ENCODE measurements at regions not wholly inside any gene's neighbourhood (a gene's known extent, or its start where the extent isn't known, plus 50 kb on each side); places are given as distances from the start of the nearest gene placed in this dataset.

- peak; percentile 14 for DNase-seq (ENCODE audit: unreplicated experiment)
- TF ChIP-seq CTCF (IDR thresholded peaks at IDR 0.05; ENCODE audit: unreplicated experiment), result no peak
- peaks cover 21% of the 10 kb centered on the region for H3K27me3 Mint-ChIP-seq (ENCODE audit: insufficient read depth, unreplicated experiment)
- intact Hi-C loops (cut with micrococcal nuclease), result no loop called here
- H3K36me3 Mint-ChIP-seq (ENCODE audit: insufficient read depth, unreplicated experiment), result no peaks in the 10 kb centered on the region
- ChIA-PET POLR2A (no interaction called here), CTCF (interaction anchor here (0.6 kb wide), 1 partner anchor 20 kb away, joined by 4 read pairs; no protein-coding TSS in a partner anchor)
- BruUV-seq (replicated peaks), result no TSS peak
- H3K4me1 Mint-ChIP-seq (ENCODE audit: insufficient read depth, unreplicated experiment), result peaks cover 5% of the 10 kb centered on the region
- H3K4me3 Mint-ChIP-seq (ENCODE audit: unreplicated experiment), result no peak overlapping the region
- H3K27ac Mint-ChIP-seq (ENCODE audit: low read depth, unreplicated experiment), result no peak overlapping the region
- no peaks in the 10 kb centered on the region for H3K9me3 Mint-ChIP-seq (ENCODE audit: unreplicated experiment)
Measured at GRCh38 chr3:144868506-144868905, 896.9 kb downstream of the DIPK2A start.

GRCh38 chr3:144873066-144873465 is 901.4 kb downstream of the DIPK2A start:
- Mint-ChIP-seq H3K27me3 (ENCODE audit: insufficient read depth, unreplicated experiment) (peaks cover 21% of the 10 kb centered on the region), H3K27ac (ENCODE audit: low read depth, unreplicated experiment) (no peak overlapping the region), H3K36me3 (ENCODE audit: insufficient read depth, unreplicated experiment) (no peaks in the 10 kb centered on the region), H3K4me3 (ENCODE audit: unreplicated experiment) (no peak overlapping the region), H3K9me3 (ENCODE audit: unreplicated experiment) (no peaks in the 10 kb centered on the region), H3K4me1 (ENCODE audit: insufficient read depth, unreplicated experiment) (no peaks in the 10 kb centered on the region)
- POLR2A ChIA-PET, result no interaction called here
- CTCF ChIA-PET, result no interaction called here
- no peak for DNase-seq (ENCODE audit: unreplicated experiment)
- BruUV-seq (replicated peaks), result no TSS peak
- intact Hi-C loops (cut with micrococcal nuclease), result no loop called here
- TF ChIP-seq CTCF (IDR thresholded peaks at IDR 0.05; ENCODE audit: unreplicated experiment), result no peak

DNA sequence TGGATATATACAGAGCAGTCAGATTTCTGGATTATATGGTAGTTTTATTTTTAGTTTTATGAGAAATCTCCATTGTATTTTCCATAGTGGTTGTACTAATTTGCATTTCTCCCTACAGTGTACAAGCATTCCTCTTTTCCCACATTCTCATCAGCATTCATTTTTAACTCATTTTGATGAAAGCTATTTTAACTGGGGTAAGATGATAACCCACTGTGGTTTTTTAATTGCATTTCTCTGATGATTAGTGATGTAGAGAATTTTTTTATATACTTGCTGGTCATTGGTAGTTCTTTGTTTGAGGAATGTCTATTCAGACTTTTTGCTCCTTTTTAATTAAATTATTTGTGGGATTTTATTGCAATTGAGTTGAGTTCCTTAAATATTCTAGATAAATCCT is 903.6 kb downstream of the DIPK2A start:
- Mint-ChIP-seq H3K4me3 (ENCODE audit: unreplicated experiment) (no peak overlapping the region), H3K36me3 (ENCODE audit: insufficient read depth, unreplicated experiment) (no peaks in the 10 kb centered on the region), H3K9me3 (ENCODE audit: unreplicated experiment) (no peaks in the 10 kb centered on the region), H3K27ac (ENCODE audit: low read depth, unreplicated experiment) (no peak overlapping the region), H3K27me3 (ENCODE audit: insufficient read depth, unreplicated experiment) (peaks cover 9% of the 10 kb centered on the region), H3K4me1 (ENCODE audit: insufficient read depth, unreplicated experiment) (no peaks in the 10 kb centered on the region)
- DNase-seq (ENCODE audit: unreplicated experiment), result no peak
- POLR2A ChIA-PET, result no interaction called here
- CTCF ChIA-PET, result no interaction called here
- TF ChIP-seq CTCF (IDR thresholded peaks at IDR 0.05; ENCODE audit: unreplicated experiment), result no peak
- BruUV-seq (replicated peaks), result no TSS peak
- intact Hi-C loops (cut with micrococcal nuclease), result no loop called here

GRCh38 chr3:144877356-144877755 is 905.7 kb downstream of the DIPK2A start:
- Mint-ChIP-seq H3K27me3 (ENCODE audit: insufficient read depth, unreplicated experiment) (no peaks in the 10 kb centered on the region), H3K36me3 (ENCODE audit: insufficient read depth, unreplicated experiment) (no peaks in the 10 kb centered on the region), H3K4me1 (ENCODE audit: insufficient read depth, unreplicated experiment) (no peaks in the 10 kb centered on the region), H3K9me3 (ENCODE audit: unreplicated experiment) (no peaks in the 10 kb centered on the region), H3K4me3 (ENCODE audit: unreplicated experiment) (no peak overlapping the region), H3K27ac (ENCODE audit: low read depth, unreplicated experiment) (no peak overlapping the region)
- DNase-seq (ENCODE audit: unreplicated experiment), result no peak
- no TSS peak for BruUV-seq (replicated peaks)
- no peak for TF ChIP-seq CTCF (IDR thresholded peaks at IDR 0.05; ENCODE audit: unreplicated experiment)
- intact Hi-C loops (cut with micrococcal nuclease), result no loop called here
- CTCF ChIA-PET, result no interaction called here
- POLR2A ChIA-PET, result no interaction called here
